Lower leg skin (tissue), 3 donors: ENCODE measurements at regions not wholly inside any gene's neighbourhood (a gene's known extent, or its start where the extent isn't known, plus 50 kb on each side); places are given as distances from the start of the nearest gene placed in this dataset.
"Not testable (repeated sequence)": the region's sequence is repeated elsewhere in the genome, so short reads cannot be mapped to it uniquely, and the experiment has no call there.

Experiments
- POLR2A ChIP-seq, 2 donors: fragments of 450-650 bp; IDR thresholded peaks; one replicate each; pipeline ENCODE4 v1.6.1; 2016 to 2017; ENCODE audit warnings: antibody characterized with exemption in 2 of 2, mild to moderate bottlenecking in 1 of 2, moderate library complexity in 1 of 2
- TF ChIP-seq, protein P1 (sequence below), 3 donors: fragments of 450-650 bp; IDR thresholded peaks; one replicate each; pipeline ENCODE4 v1.5.1; 2016; ENCODE audit warnings: antibody characterized with exemption in 3 of 3, mild to moderate bottlenecking in 3 of 3, moderate library complexity in 2 of 3

DNA sequence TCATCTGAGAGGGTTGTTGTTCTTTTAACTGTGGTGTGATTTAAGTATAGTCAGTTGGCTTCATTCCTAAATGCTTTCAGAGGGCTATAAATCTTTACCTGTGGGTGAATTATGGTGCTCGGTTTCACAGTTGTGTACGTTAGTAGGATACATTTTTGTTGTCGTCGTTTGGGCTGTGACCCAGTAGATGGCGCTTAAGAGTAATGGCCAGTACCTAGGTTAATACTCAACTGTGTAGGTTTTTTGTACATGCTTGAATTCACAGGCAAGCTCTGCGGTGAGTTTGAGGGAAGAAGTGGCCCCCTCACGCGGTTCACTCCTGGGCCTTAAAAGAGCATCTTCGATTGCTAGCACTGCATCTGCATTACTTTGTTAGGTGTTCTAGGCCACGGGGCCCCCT, 571.7 kb upstream of the TGIF2LX start:
- TF ChIP-seq, protein P1, sequence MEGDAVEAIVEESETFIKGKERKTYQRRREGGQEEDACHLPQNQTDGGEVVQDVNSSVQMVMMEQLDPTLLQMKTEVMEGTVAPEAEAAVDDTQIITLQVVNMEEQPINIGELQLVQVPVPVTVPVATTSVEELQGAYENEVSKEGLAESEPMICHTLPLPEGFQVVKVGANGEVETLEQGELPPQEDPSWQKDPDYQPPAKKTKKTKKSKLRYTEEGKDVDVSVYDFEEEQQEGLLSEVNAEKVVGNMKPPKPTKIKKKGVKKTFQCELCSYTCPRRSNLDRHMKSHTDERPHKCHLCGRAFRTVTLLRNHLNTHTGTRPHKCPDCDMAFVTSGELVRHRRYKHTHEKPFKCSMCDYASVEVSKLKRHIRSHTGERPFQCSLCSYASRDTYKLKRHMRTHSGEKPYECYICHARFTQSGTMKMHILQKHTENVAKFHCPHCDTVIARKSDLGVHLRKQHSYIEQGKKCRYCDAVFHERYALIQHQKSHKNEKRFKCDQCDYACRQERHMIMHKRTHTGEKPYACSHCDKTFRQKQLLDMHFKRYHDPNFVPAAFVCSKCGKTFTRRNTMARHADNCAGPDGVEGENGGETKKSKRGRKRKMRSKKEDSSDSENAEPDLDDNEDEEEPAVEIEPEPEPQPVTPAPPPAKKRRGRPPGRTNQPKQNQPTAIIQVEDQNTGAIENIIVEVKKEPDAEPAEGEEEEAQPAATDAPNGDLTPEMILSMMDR (IDR thresholded peaks at IDR 0.05) = not testable (repeated sequence)
- not testable (repeated sequence) for TF ChIP-seq POLR2A (IDR thresholded peaks at IDR 0.05)
